Mucosa of rectum (tissue), 2 donors: ENCODE measurements at regions not wholly inside any gene's neighbourhood (a gene's known extent, or its start where the extent isn't known, plus 50 kb on each side); places are given as distances from the start of the nearest gene placed in this dataset.
"Not testable (repeated sequence)": the region's sequence is repeated elsewhere in the genome, so short reads cannot be mapped to it uniquely, and the experiment has no call there.

Experiments used
- H3K27ac ChIP-seq, 2 donors: one replicate each; pipeline ENCODE4 v1.7.0; 2013; ENCODE audit warnings: inconsistent platforms in 2 of 2, low read depth in 2 of 2, low read length in 2 of 2
- H3K27me3 ChIP-seq, 2 donors: one replicate each; pipeline ENCODE4 v1.7.0; 2013; ENCODE audit warnings: low read length in 2 of 2; ENCODE audit not compliant: control insufficient read depth in 2 of 2, insufficient read depth in 2 of 2
- H3K36me3 ChIP-seq, 2 donors: one replicate each; pipeline ENCODE4 v1.7.0; 2013; ENCODE audit warnings: low read length in 2 of 2; ENCODE audit not compliant: control insufficient read depth in 2 of 2, insufficient read depth in 2 of 2
- H3K4me1 ChIP-seq, 2 donors: one replicate each; pipeline ENCODE4 v1.7.0; 2013; ENCODE audit warnings: low read length in 2 of 2, mild to moderate bottlenecking in 1 of 2; ENCODE audit not compliant: control insufficient read depth in 2 of 2, insufficient read depth in 2 of 2
- H3K4me3 ChIP-seq, 2 donors: one replicate each; pipeline ENCODE4 v1.7.0; 2013; ENCODE audit warnings: low read length in 2 of 2
- H3K9ac ChIP-seq, 2 donors: one replicate each; pipeline ENCODE4 v1.7.0; 2013; ENCODE audit warnings: low read length in 2 of 2, low read depth in 1 of 2, mild to moderate bottlenecking in 1 of 2
- H3K9me3 ChIP-seq, 2 donors: one replicate each; pipeline ENCODE4 v1.7.0; 2013; ENCODE audit warnings: low read length in 2 of 2; ENCODE audit not compliant: control insufficient read depth in 2 of 2
- donor health status: healthy.
- donor health status: Normal muscosa, but diverticular disease.

DNA sequence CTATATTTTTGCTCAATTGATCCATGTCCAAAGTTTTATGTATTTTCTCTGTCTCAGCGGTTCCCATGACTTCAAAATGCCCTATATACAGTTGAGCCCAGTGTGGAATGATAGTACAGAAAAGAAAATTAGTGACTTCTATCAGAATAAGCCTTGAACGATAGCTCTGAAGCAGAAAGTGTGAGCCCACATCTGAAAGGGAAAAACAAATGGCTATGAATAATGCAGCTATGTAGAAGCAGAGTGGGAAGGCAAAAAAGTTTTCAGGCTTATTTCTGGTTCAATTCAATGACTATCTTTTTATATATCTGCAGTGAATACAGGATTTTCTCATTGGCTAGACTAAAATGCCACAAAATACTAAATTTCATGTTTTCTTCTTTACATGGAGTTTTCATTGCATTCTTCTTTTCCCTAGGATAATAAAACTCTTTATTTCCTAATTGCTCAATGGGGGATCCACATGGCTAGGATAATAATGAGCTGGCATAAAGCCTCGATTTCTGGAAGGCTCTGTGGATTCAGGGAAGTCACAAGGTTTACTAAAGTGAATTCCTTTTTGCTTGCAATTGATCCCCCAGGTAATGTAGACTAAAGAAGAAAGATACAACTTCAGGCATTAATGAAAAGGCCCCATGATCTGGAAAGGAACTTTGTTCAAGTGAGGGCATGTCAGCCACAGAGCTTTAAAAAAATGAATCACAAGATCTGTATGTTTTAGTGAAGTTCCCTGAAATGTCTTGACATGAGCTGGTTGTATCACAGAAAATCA, 377.0 kb upstream of the RIOK2 start:
- Histone ChIP-seq H3K36me3 (no peaks in the 10 kb centered on the region), H3K27me3 (no peaks in the 10 kb centered on the region), H3K9me3 (no peaks in the 10 kb centered on the region), H3K4me1 (no peaks in the 10 kb centered on the region), H3K27ac (no peak overlapping the region), H3K4me3 (no peak overlapping the region), H3K9ac (no peak overlapping the region)

DNA sequence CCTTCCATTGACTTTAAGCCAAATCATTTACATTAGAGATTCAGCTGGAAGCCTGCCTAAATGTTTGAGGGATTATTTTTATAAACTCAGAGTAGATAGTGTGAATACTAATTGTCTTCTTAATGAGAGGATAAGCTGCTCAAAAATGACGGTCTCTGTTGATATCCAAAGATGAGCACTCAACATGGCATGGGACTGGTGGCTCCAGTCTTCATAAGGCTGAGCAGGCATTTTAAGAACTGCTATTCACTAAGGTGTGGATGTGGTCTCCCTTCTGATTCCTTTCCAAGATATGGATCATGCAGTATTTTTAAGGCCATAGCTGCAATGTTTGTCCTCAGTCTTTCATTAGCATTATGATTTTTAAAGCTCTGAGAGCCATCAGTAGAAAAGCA, 377.5 kb upstream of the RIOK2 start:
- H3K27me3 ChIP-seq, result no peaks in the 10 kb centered on the region
- no peaks in the 10 kb centered on the region for H3K4me1 ChIP-seq
- no peak overlapping the region for H3K4me3 ChIP-seq
- H3K9ac ChIP-seq, result no peak overlapping the region
- no peak overlapping the region for H3K27ac ChIP-seq
- H3K36me3 ChIP-seq, result no peaks in the 10 kb centered on the region
- no peaks in the 10 kb centered on the region for H3K9me3 ChIP-seq

DNA sequence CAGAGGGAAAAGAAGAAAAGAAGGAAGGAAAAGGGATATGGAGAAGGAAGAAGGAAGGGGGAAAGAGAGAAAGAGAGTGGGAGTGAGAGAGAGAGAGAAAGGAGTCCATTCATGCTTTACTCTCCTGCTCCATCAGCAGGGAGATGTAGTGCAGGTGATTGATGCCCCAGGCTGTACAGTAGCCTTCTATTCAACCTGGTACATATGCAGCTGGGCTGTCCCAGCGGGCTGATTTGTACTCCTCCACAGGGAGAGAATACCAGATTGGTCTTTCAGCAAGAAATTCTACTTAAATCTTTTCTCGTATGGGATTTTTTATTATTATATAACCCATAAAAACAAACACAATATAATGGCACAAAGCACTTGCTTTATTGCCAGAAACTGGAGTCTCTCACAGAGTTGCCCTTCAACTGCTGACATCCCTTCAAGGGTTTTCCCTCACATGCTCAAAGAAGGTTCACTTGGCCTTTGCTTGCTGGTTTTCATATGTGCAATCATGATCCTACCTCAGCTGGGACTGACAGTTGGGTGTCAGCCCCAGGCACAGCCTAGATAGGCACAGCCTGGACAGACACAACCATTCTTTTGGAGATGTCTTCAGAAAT, 380.1 kb upstream of the RIOK2 start:
- no peaks in the 10 kb centered on the region for H3K27me3 ChIP-seq
- H3K4me3 ChIP-seq, result no peak overlapping the region
- no peaks in the 10 kb centered on the region for H3K36me3 ChIP-seq
- no peak overlapping the region for H3K9ac ChIP-seq
- no peaks in the 10 kb centered on the region for H3K4me1 ChIP-seq
- no peaks in the 10 kb centered on the region for H3K9me3 ChIP-seq
- H3K27ac ChIP-seq, result no peak overlapping the region

DNA sequence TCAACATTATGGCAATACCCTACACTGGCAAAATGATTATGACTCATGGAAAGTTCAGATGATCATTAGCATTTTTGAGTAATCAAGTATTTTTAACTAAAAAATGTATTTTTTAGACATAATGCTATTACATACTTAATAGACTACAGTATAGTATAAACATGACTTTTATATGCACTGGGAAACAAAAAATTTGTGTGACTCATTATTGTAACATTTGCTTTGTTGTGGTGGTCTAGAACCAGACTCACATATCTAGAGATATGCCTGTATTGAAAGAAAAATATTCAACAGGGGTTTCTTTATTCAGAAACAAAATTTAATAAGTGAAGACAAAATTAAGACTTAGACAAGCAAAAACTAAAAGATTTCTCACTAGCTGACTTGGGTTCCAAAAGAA, 385.3 kb upstream of the RIOK2 start:
- no peaks in the 10 kb centered on the region for H3K4me1 ChIP-seq
- no peak overlapping the region for H3K27ac ChIP-seq
- no peak overlapping the region for H3K4me3 ChIP-seq
- peaks cover 0 to 3% of the 10 kb centered on the region in 2 donors for H3K9me3 ChIP-seq
- no peaks in the 10 kb centered on the region for H3K27me3 ChIP-seq
- H3K36me3 ChIP-seq, result no peaks in the 10 kb centered on the region
- H3K9ac ChIP-seq, result no peak overlapping the region

DNA sequence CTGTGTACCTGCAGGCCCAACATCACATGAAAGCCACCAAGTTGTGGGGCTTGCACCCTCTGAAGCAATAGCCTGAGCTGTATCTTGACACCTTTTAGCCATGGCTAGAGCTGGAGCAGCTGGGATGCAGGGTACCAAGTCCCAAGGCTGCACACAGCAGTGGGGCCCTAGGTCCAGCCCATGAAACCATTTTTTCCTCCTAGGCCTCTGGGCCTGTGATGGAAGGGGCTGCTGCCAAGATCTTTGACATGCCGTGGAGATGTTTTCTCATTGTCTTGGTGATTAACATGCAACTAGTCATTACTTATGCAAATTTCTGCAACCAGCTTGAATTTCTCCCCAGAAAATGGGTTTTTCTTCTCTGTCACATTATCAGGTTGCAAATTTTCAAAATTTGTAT, 387.2 kb upstream of the RIOK2 start:
- H3K27me3 ChIP-seq, result no peaks in the 10 kb centered on the region
- H3K36me3 ChIP-seq, result no peaks in the 10 kb centered on the region
- peaks cover 0 to 3% of the 10 kb centered on the region in 2 donors for H3K9me3 ChIP-seq
- H3K9ac ChIP-seq, result no peak overlapping the region
- no peak overlapping the region for H3K27ac ChIP-seq
- no peaks in the 10 kb centered on the region for H3K4me1 ChIP-seq
- H3K4me3 ChIP-seq, result no peak overlapping the region

DNA sequence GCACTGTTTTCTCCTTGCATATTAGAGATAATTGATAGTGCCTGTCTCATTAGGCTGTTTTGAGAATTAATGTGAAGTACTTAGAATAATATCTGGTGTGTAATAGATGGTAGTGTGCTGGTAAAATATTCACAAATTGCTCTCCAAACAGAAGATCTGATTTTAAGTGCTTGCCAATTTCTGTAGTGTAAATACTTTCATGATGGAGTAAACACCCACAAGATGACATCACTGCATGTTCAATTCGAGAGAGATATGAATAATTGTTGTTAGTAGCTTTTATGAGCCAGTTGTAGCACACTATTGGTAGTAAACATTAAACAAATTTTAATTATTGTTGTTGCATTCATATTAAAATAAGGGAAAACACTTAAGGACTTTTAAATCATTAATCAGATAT, 392.3 kb upstream of the RIOK2 start:
- H3K9ac ChIP-seq, result no peak overlapping the region
- H3K27me3 ChIP-seq, result no peaks in the 10 kb centered on the region
- no peaks in the 10 kb centered on the region for H3K4me1 ChIP-seq
- H3K27ac ChIP-seq, result no peak overlapping the region
- no peak overlapping the region for H3K4me3 ChIP-seq
- no peaks in the 10 kb centered on the region for H3K36me3 ChIP-seq
- H3K9me3 ChIP-seq, result no peaks in the 10 kb centered on the region

DNA sequence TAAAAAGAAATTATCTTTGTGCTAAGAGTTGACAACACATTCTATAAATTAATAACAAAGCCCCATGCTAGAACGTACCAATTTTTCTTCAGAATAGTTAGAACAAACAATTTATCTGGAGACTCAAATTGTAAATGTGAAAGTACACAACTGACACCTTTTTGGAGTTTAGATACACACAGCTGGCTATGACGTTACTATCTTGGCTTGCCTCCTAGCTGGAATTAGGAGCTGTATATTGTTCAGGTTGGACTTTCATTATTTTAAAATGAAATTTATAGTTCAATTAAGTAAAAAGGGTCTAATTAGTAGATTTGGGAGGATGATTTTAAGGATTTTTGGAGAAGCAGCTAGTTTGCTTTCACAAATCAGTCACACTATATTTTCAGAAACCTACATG, 393.9 kb upstream of the RIOK2 start:
- Histone ChIP-seq H3K36me3 (no peaks in the 10 kb centered on the region), H3K4me3 (no peak overlapping the region), H3K27me3 (no peaks in the 10 kb centered on the region), H3K9me3 (no peaks in the 10 kb centered on the region), H3K27ac (no peak overlapping the region), H3K9ac (no peak overlapping the region), H3K4me1 (no peaks in the 10 kb centered on the region)

DNA sequence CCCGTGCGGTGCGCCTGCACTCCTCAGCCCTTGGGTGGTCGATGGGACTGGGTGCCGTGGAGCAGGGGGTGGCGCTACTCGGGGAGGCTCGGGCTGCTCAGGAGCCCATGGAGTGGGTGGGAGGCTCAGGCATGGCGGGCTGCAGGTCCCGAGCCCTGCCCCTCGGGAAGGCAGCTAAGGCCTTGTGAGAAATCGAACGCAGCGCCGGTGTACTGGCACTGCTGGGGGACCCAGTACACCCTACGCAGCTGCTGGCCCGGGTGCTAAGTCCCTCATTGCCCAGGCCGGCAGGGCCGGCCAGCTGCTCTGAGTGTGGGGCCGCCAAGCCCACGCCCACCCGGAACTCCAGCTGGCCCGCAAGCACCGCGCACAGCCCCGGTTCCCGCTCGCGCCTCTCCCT, 396.9 kb upstream of the RIOK2 start:
- H3K4me3 ChIP-seq, H3K36me3 ChIP-seq, H3K9ac ChIP-seq, H3K27me3 ChIP-seq, H3K27ac ChIP-seq, H3K9me3 ChIP-seq, H3K4me1 ChIP-seq: not testable (repeated sequence)

DNA sequence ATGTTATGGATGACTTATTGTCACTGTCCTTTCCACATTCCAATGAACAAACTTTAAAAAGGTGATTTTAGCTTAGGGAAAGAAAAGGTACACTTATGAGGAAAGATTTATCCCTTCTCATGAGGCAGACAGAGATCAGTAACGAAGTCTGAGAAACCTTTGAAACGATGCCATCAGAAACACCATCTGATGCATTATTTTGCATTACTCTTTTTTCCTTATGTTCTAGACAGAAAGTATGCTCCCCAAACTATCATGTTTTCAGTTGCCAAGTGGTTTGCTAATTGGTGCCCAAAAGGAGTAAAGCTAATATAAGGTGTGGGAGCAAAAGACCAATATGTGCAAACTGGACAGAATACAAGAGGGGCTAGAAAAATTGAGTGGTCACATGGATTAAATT, 397.7 kb upstream of the RIOK2 start:
- Histone ChIP-seq H3K27me3 (no peaks in the 10 kb centered on the region), H3K27ac (no peak overlapping the region), H3K4me3 (no peak overlapping the region), H3K9me3 (no peaks in the 10 kb centered on the region), H3K9ac (no peak overlapping the region), H3K36me3 (no peaks in the 10 kb centered on the region), H3K4me1 (no peaks in the 10 kb centered on the region)

DNA sequence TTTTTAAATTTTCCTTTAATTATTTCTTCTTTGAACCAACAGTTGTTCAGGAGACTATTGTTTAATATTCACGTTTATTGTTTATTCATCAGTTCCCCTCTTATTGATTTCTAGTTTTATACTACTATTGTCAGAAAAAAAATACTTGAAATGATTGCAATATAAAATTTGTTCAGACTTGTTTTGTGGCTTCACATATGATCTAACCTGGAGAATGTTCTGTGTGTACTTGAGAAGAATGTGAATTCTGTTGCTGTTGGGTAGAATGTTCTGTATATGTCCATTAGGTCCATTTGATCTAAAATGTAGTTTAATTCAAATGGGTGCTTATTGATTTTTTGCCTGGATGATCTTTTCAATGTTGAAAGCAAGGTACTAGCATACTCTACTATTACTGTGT, 408.7 kb upstream of the RIOK2 start:
- Histone ChIP-seq H3K36me3 (no peaks in the 10 kb centered on the region), H3K9ac (no peak overlapping the region), H3K27ac (no peak overlapping the region)

More for the DNA sequence above, 408.7 kb upstream of the RIOK2 start:
- H3K27me3 ChIP-seq, result no peaks in the 10 kb centered on the region
- no peaks in the 10 kb centered on the region for H3K9me3 ChIP-seq
- H3K4me1 ChIP-seq, result no peaks in the 10 kb centered on the region
- no peak overlapping the region for H3K4me3 ChIP-seq
